ENCODE measurements at regions not wholly inside any gene's neighbourhood (a gene's known extent, or its start where the extent isn't known, plus 50 kb on each side); places are given as distances from the start of the nearest gene placed in this dataset.

DNA sequence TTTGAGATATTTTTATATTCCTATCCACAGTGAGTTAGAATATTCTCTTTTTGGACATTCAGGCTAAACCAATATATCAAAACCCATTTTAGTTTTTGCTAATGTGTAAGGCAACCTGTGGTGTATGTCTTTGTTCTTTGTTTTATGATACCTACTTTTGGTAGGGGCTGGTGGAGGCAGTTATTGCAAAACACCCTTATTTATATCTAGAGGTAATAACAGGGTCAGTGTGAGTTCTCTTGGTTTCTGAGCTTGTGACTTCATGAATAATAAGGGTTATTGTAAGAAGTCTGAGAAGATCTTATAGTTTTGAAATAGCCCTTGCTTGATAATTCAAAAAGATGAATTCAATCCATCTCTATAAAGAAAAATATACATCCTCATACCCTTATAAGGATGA lies 235.1 kb upstream of the LRIG3 start:
- TF ChIP-seq EP300 (IDR thresholded peaks at IDR 0.05; ENCODE audit: borderline replicate concordance) (no peak), CEBPB (IDR thresholded peaks at IDR 0.05) (0 out of 2 replicates have a peak, but pooled peaks have one; percentile 17)
- TF ChIP-seq, protein P1, sequence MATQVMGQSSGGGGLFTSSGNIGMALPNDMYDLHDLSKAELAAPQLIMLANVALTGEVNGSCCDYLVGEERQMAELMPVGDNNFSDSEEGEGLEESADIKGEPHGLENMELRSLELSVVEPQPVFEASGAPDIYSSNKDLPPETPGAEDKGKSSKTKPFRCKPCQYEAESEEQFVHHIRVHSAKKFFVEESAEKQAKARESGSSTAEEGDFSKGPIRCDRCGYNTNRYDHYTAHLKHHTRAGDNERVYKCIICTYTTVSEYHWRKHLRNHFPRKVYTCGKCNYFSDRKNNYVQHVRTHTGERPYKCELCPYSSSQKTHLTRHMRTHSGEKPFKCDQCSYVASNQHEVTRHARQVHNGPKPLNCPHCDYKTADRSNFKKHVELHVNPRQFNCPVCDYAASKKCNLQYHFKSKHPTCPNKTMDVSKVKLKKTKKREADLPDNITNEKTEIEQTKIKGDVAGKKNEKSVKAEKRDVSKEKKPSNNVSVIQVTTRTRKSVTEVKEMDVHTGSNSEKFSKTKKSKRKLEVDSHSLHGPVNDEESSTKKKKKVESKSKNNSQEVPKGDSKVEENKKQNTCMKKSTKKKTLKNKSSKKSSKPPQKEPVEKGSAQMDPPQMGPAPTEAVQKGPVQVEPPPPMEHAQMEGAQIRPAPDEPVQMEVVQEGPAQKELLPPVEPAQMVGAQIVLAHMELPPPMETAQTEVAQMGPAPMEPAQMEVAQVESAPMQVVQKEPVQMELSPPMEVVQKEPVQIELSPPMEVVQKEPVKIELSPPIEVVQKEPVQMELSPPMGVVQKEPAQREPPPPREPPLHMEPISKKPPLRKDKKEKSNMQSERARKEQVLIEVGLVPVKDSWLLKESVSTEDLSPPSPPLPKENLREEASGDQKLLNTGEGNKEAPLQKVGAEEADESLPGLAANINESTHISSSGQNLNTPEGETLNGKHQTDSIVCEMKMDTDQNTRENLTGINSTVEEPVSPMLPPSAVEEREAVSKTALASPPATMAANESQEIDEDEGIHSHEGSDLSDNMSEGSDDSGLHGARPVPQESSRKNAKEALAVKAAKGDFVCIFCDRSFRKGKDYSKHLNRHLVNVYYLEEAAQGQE (IDR thresholded peaks at IDR 0.05; ENCODE audit: low read depth) = no peak
